Stomach (tissue), 8 donors: ENCODE measurements at regions not wholly inside any gene's neighbourhood (a gene's known extent, or its start where the extent isn't known, plus 50 kb on each side); places are given as distances from the start of the nearest gene placed in this dataset.

Source experiments
- DNase-seq, 2 donors: peaks; one replicate each; pipeline versions ENCODE4 v3.0.0 to v3.0.0-alpha.2; 2013 to 2019
- H3K27ac ChIP-seq, 5 donors: fragments of 200-600 bp in 4 of 5; sonication (generic) in 4 of 5; one replicate each; pipeline ENCODE4 v1.5.1; 2013 to 2019; ENCODE audit warnings: mild to moderate bottlenecking in 1 of 5, moderate library complexity in 1 of 5
- H3K27me3 ChIP-seq, 3 donors: fragments of 200-600 bp; sonication (generic); one replicate each; pipeline ENCODE4 v1.5.1; 2017 to 2019; ENCODE audit warnings: mixed run types in 1 of 3
- H3K36me3 ChIP-seq, 4 donors: fragments of 200-600 bp; sonication (generic); 1 replicate in 3 of 4; 2 replicates in 1 of 4; pipeline ENCODE4 v1.5.1; 2016 to 2019
- H3K4me1 ChIP-seq, 4 donors: fragments of 200-600 bp; sonication (generic); one replicate each; pipeline ENCODE4 v1.5.1; 2016 to 2019
- H3K4me3 ChIP-seq, 4 donors: fragments of 200-600 bp; sonication (generic) in 3 of 4; one replicate each; pipeline ENCODE4 v1.5.1; 2016 to 2019; ENCODE audit warnings: mild to moderate bottlenecking in 1 of 4
- H3K9me3 ChIP-seq, 4 donors: fragments of 200-600 bp; sonication (generic); one replicate each; pipeline ENCODE4 v1.5.1; 2016 to 2019
- EP300 ChIP-seq: sonication (generic); formaldehyde crosslinking; IDR thresholded peaks from one replicate; pipeline ENCODE4 v1.6.1; 2017; ENCODE audit warnings: antibody characterized with exemption
- POLR2A ChIP-seq, 4 donors: fragments of 450-650 bp; IDR thresholded peaks; one replicate each; pipeline ENCODE4 v1.6.1; 2016; ENCODE audit warnings: antibody characterized with exemption in 4 of 4, control low read depth in 2 of 4, mild to moderate bottlenecking in 1 of 4, moderate library complexity in 1 of 4
- POLR2AphosphoS5 ChIP-seq, 3 donors: sonication (generic); formaldehyde crosslinking; IDR thresholded peaks; one replicate each; pipeline ENCODE4 v1.6.1; 2016; ENCODE audit warnings: antibody characterized with exemption in 3 of 3
- WGBS, 5 donors: extraction: QIAGEN DNeasy Blood & Tissue Kit in 3 of 5; methylation state at CpG; one replicate each; pipeline versions ENCODE4 v1.1.5 to v1.1.7; 2013 to 2018; 5-methylcytosine and 5-hydroxymethylcytosine counted together
- intact Hi-C: fragments of 100-400 bp; cut with DNase I; formaldehyde crosslinking; loops from one replicate; pipeline ENCODE4 v1.15.1; 2023; ENCODE audit warnings: low total_unique reads
- small RNA-seq, 4 donors: library from RNA; depleted of rRNA; stranded (forward); fragments of <200 nt; gene quantifications; one replicate each; pipeline ENCODE3, GENCODE V24; 2016
- TF ChIP-seq, protein P1 (sequence below), 7 experiments: fragments of 450-650 bp in 4 of 7; fragments of 200-600 bp in 3 of 7; sonication (generic) in 3 of 7; IDR thresholded peaks; one replicate each; pipeline ENCODE4 v1.5.1; 2016 to 2019; ENCODE audit warnings: antibody characterized with exemption in 7 of 7, control low read depth in 2 of 7, mild to moderate bottlenecking in 1 of 7
- donor health status: healthy with polysubstance abuse.
- donor health status: Bipolar disorder and iron deficiency.
- donor health status: healthy.

DNA sequence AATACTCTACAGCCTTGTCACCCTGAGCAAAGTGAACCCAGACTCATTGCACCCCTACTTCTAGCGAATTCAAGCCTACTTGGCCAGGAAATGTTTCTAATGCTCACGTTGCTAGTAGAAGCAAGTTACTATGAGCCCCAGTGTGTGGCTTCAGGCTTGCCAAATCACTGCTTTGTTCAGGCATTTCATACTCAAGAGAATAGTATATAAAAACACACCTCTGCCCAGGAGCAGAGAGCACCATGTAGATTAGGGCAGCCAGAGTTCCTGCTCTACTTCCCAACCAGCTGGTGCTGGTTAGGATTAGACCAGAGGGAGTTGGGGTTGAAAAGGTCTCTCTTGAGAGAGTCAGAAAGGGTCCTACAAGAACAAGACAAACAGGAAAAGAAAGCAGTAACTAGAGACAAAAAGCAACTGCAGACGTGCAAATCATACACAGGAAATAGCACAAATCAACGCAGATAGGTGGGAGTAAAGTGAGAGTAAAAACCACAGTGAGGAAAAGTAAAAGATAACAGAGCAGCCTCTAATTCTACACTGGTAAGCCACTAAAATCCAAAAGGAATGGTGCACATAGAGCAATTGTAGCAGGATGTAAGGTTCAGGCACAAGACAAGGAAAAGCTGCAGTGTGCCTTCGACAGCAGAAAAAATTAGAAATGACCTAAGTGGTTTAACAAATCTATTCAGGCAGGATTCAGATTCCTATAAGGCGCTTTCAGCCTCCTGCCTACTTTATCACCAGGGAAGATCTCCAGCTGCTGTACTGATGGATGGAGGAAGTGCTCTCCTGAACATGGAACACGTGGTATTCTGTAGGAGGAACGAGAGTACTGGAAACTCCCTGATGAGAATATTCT is 49.6 kb upstream of the KIF2A start:
- no peak for TF ChIP-seq POLR2AphosphoS5 (IDR thresholded peaks at IDR 0.05)
- TF ChIP-seq, protein P1, sequence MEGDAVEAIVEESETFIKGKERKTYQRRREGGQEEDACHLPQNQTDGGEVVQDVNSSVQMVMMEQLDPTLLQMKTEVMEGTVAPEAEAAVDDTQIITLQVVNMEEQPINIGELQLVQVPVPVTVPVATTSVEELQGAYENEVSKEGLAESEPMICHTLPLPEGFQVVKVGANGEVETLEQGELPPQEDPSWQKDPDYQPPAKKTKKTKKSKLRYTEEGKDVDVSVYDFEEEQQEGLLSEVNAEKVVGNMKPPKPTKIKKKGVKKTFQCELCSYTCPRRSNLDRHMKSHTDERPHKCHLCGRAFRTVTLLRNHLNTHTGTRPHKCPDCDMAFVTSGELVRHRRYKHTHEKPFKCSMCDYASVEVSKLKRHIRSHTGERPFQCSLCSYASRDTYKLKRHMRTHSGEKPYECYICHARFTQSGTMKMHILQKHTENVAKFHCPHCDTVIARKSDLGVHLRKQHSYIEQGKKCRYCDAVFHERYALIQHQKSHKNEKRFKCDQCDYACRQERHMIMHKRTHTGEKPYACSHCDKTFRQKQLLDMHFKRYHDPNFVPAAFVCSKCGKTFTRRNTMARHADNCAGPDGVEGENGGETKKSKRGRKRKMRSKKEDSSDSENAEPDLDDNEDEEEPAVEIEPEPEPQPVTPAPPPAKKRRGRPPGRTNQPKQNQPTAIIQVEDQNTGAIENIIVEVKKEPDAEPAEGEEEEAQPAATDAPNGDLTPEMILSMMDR (IDR thresholded peaks at IDR 0.05): no peak
- no peak for TF ChIP-seq EP300
- no peak for TF ChIP-seq POLR2A (IDR thresholded peaks at IDR 0.05)
- Histone ChIP-seq H3K27me3 (no peaks in the 10 kb centered on the region), H3K27ac (no peak overlapping the region), H3K9me3 (no peaks in the 10 kb centered on the region), H3K36me3 (no peaks in the 10 kb centered on the region), H3K4me1 (peaks cover 0 to 5% (median 0%) of the 10 kb centered on the region in 4 donors), H3K4me3 (no peak overlapping the region)
- 24 to 31% (median 28%) methylated on average over 8 of the region's 8 CpGs for WGBS, 5 donors
- peak in 1 of 2 donors; percentile 53 for DNase-seq
- intact Hi-C loops: no loop called here

Small RNA genes lying in the stretch of these regions (small RNA-seq; reads per million reads assigned to genes)
- gene RN7SKP157 (0 reads per million in 4 donors), gene RNU6-913P (0 reads per million in 4 donors)
